ENCODE measurements at regions not wholly inside any gene's neighbourhood (a gene's known extent, or its start where the extent isn't known, plus 50 kb on each side); places are given as distances from the start of the nearest gene placed in this dataset.

- no peak for DNase-seq (ENCODE audit: low read depth)
Observed at GRCh38 chr6:102407886-102408741, 1014.6 kb downstream of the GRIK2 start.

- no peak for DNase-seq (ENCODE audit: low read depth)
Observed at GRCh38 chr6:102405860-102406259, 1012.4 kb downstream of the GRIK2 start.

GRCh38 chr6:102402635-102403329 is 1009.3 kb downstream of the GRIK2 start:
- no peak for DNase-seq (ENCODE audit: low read depth)

- DNase-seq (ENCODE audit: low read depth) = no peak
Observed at GRCh38 chr6:102398788-102399390, 1005.4 kb downstream of the GRIK2 start.

GRCh38 chr6:102390541-102390940 is 997.0 kb downstream of the GRIK2 start:
- DNase-seq (ENCODE audit: low read depth) = no peak

GRCh38 chr6:102389994-102390393 is 996.5 kb downstream of the GRIK2 start:
- no peak for DNase-seq (ENCODE audit: low read depth)

- DNase-seq (ENCODE audit: low read depth) = no peak
Observed at GRCh38 chr6:102387326-102388033, 994.0 kb downstream of the GRIK2 start.

GRCh38 chr6:102381203-102381602 is 987.7 kb downstream of the GRIK2 start:
- no peak for DNase-seq (ENCODE audit: low read depth)

- DNase-seq (ENCODE audit: low read depth) = no peak
Observed at GRCh38 chr6:102356170-102356569, 962.7 kb downstream of the GRIK2 start.

- no peak for DNase-seq (ENCODE audit: low read depth)
Observed at GRCh38 chr6:102355578-102355977, 962.1 kb downstream of the GRIK2 start.

- DNase-seq (ENCODE audit: low read depth) = no peak
Observed at GRCh38 chr6:102352552-102352951, 959.0 kb downstream of the GRIK2 start.

GRCh38 chr6:102344769-102345168 is 951.3 kb downstream of the GRIK2 start:
- no peak for DNase-seq (ENCODE audit: low read depth)

GRCh38 chr6:102340311-102340710 is 946.8 kb downstream of the GRIK2 start:
- DNase-seq (ENCODE audit: low read depth) = no peak

- DNase-seq (ENCODE audit: low read depth) = no peak
Observed at GRCh38 chr6:102333736-102334135, 940.2 kb downstream of the GRIK2 start.

- no peak for DNase-seq (ENCODE audit: low read depth)
Observed at GRCh38 chr6:102327697-102328225, 934.3 kb downstream of the GRIK2 start.

GRCh38 chr6:102313699-102314098 is 920.2 kb downstream of the GRIK2 start:
- no peak for DNase-seq (ENCODE audit: low read depth)

- no peak for DNase-seq (ENCODE audit: low read depth)
Observed at GRCh38 chr6:102309700-102310099, 916.2 kb downstream of the GRIK2 start.

GRCh38 chr6:102300350-102300749 is 906.8 kb downstream of the GRIK2 start:
- no peak for DNase-seq (ENCODE audit: low read depth)

GRCh38 chr6:102298051-102298450 is 904.5 kb downstream of the GRIK2 start:
- no peak for DNase-seq (ENCODE audit: low read depth)

Measured in HS-27A (cell line).